ENCODE measurements at regions not wholly inside any gene's neighbourhood (a gene's known extent, or its start where the extent isn't known, plus 50 kb on each side); places are given as distances from the start of the nearest gene placed in this dataset.

DNA sequence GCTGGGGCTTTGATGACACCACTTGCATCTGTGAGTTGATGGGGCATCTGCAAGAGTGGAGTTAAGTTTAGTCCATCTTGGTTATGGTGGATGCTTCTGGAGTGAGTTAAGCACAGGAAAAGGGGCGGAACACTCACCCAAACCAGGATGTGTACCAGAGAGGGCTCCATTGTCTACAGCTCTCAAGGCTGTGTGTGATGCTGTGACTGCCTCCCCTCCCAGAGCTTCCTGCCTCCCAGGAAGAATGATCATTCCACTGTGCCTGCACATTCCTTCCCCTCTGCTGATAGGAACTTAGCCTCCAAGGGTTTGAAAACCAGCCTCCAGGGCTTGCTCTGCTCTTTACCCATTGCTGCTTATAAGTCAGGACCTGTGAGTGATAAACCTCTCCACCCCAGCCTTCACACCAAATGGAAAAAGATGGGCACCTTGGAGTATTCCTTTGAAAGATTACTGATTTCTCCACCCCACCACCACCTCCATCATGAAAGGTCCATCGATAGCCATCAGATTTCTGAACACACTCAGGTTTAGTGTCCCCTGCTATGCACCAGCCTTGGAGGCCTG lies 160.1 kb upstream of the SPRY4 start:
- FAIRE-seq (no peak), DNase-seq (ENCODE audit: extremely low read depth in 1 of 4, low spot score in 3 of 4) (no peak), ATAC-seq (no peak)
- ChIA-PET CTCF (ENCODE audit: low intra/inter-chr PET ratio) (no interaction called here), POLR2A (interaction anchor here (0.5 to 1.2 kb wide), 2 partner anchors 8 to 175 kb away, joined by 3 read pairs; no protein-coding TSS in a partner anchor)
- BruUV-seq (replicated peaks): no TSS peak
- Histone ChIP-seq H3K4me2 (ENCODE audit: insufficient read depth, low read length) (no peak overlapping the region), H3K36me3 (ENCODE audit: control insufficient read depth, insufficient read depth, low read length) (no peaks in the 10 kb centered on the region), H3K9ac (ENCODE audit: insufficient read depth in 1 of 2, low read depth in 2 of 2, low read length in 2 of 2) (no peak overlapping the region), H3K4me1 (replicated peaks in 1 of 2; ENCODE audit: control insufficient read depth in 2 of 2, insufficient read depth in 2 of 2, low read length in 2 of 2) (no peaks in the 10 kb centered on the region; a peak in 1 of 5 replicates), H3K27ac (ENCODE audit: extremely low read depth, low read depth, low read length) (no peak overlapping the region), H4K20me1 (replicated peaks; ENCODE audit: control insufficient read depth, insufficient read depth, low read length) (no peaks in the 10 kb centered on the region), H3K79me2 (ENCODE audit: control insufficient read depth, insufficient read depth, low read length) (no peaks in the 10 kb centered on the region), H3K9me3 (replicated peaks; ENCODE audit: control insufficient read depth, insufficient read depth, low read depth, low read length) (no peaks in the 10 kb centered on the region), H3K27me3 (ENCODE audit: control insufficient read depth in 2 of 2, insufficient read depth in 2 of 2, low read length in 2 of 2) (peaks cover 0 to 18% of the 10 kb centered on the region in 2 experiments; a peak in 2 of 5 replicates), H2AFZ (ENCODE audit: low read depth, low read length) (no peak overlapping the region), H3K9me1 (ENCODE audit: control insufficient read depth, insufficient read depth, low read length) (no peaks in the 10 kb centered on the region), H3K4me3 (no peak overlapping the region)
- intact Hi-C loops (cut with micrococcal nuclease): no loop called here
- in situ Hi-C loops (cut with MboI): no loop called here
- WGBS (ENCODE audit: insufficient coverage, low coverage, missing lambda C conversion rate): 4% methylated on average over 2 of the region's 2 CpGs
- TF ChIP-seq TCF7L2 (IDR thresholded peaks at IDR 0.05; ENCODE audit: low read depth, low read length): no peak
- no peak for TF ChIP-seq NR2C2 (CRISPR knock-in tag; IDR thresholded peaks at IDR 0.05)
- TF ChIP-seq NR2C2 (tag; IDR thresholded peaks at IDR 0.05): no peak
- no peak for TF ChIP-seq NONO (IDR thresholded peaks at IDR 0.05; ENCODE audit: low read depth in 2 of 2, low read length in 1 of 2)
- no peak for TF ChIP-seq ZNF384 (IDR thresholded peaks at IDR 0.05; ENCODE audit: low read depth, low read length)
- no peak for TF ChIP-seq CLOCK (CRISPR knock-in tag; IDR thresholded peaks at IDR 0.05; ENCODE audit: borderline replicate concordance)
- no peak for TF ChIP-seq ZNF561 (CRISPR knock-in tag; conservative IDR thresholded peaks at IDR 0.05)
- TF ChIP-seq PTTG1 (tag; IDR thresholded peaks at IDR 0.05; ENCODE audit: low read depth): no peak
- TF ChIP-seq, protein P1, sequence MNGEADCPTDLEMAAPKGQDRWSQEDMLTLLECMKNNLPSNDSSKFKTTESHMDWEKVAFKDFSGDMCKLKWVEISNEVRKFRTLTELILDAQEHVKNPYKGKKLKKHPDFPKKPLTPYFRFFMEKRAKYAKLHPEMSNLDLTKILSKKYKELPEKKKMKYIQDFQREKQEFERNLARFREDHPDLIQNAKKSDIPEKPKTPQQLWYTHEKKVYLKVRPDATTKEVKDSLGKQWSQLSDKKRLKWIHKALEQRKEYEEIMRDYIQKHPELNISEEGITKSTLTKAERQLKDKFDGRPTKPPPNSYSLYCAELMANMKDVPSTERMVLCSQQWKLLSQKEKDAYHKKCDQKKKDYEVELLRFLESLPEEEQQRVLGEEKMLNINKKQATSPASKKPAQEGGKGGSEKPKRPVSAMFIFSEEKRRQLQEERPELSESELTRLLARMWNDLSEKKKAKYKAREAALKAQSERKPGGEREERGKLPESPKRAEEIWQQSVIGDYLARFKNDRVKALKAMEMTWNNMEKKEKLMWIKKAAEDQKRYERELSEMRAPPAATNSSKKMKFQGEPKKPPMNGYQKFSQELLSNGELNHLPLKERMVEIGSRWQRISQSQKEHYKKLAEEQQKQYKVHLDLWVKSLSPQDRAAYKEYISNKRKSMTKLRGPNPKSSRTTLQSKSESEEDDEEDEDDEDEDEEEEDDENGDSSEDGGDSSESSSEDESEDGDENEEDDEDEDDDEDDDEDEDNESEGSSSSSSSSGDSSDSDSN (IDR thresholded peaks at IDR 0.05; ENCODE audit: borderline replicate concordance in 1 of 2, low read depth in 2 of 2, low read length in 2 of 2): no peak
- TF ChIP-seq NR4A1 (CRISPR knock-in tag; IDR thresholded peaks at IDR 0.05): no peak
- no peak for TF ChIP-seq NR4A1 (tag; IDR thresholded peaks at IDR 0.05)
- TF ChIP-seq SP2 (IDR thresholded peaks at IDR 0.05; ENCODE audit: extremely low read depth, low read depth, low read length, poor library complexity, severe bottlenecking): no peak
- no peak for TF ChIP-seq ZNF57 (CRISPR knock-in tag; IDR thresholded peaks at IDR 0.05)
- TF ChIP-seq ZNF780A (CRISPR knock-in tag; IDR thresholded peaks at IDR 0.05): no peak
- TF ChIP-seq FOS (IDR thresholded peaks at IDR 0.05; ENCODE audit: extremely low read depth, insufficient read length): no peak
- TF ChIP-seq RFX7 (CRISPR knock-in tag; IDR thresholded peaks at IDR 0.05): no peak
- TF ChIP-seq TAF9B (IDR thresholded peaks at IDR 0.05; ENCODE audit: partially characterized antibody): no peak
- TF ChIP-seq TBP (optimal IDR thresholded peaks at IDR 0.05; ENCODE audit: low read depth, low read length): no peak
- TF ChIP-seq LCOR (CRISPR knock-in tag; IDR thresholded peaks at IDR 0.05): no peak

Data from K562 (cell line).